Heart right ventricle (tissue), 16 donors: ENCODE measurements at regions not wholly inside any gene's neighbourhood (a gene's known extent, or its start where the extent isn't known, plus 50 kb on each side); places are given as distances from the start of the nearest gene placed in this dataset.

Experiments used
- ATAC-seq, 8 donors: fragments of 200-7000 bp; cut with Tn5 transposase; one replicate each; pipeline ENCODE4 v1.9.1; 2020; ENCODE audit warnings: mild to moderate bottlenecking in 8 of 8, moderate library complexity in 8 of 8, moderate number of reproducible peaks in 1 of 8
- DNase-seq, 2 donors: peaks; one replicate each; pipeline ENCODE4 v3.0.0-alpha.2; 2020
- H3K27ac ChIP-seq, 10 donors: fragments of 200-600 bp; sonication (generic) in 2 of 10; one replicate each; pipeline versions ENCODE4 v1.5.0 to v1.8.0; 2020 to 2022; ENCODE audit warnings: mild to moderate bottlenecking in 3 of 10
- H3K27me3 ChIP-seq, 7 donors: fragments of 200-600 bp; one replicate each; pipeline ENCODE4 v1.8.0; 2021 to 2022; ENCODE audit warnings: mild to moderate bottlenecking in 2 of 7
- H3K36me3 ChIP-seq, 9 donors: fragments of 200-600 bp; sonication (generic) in 1 of 9; one replicate each; pipeline versions ENCODE4 v1.5.0 to v1.8.0; 2020 to 2022; ENCODE audit warnings: mild to moderate bottlenecking in 2 of 9
- H3K4me1 ChIP-seq, 9 donors: fragments of 200-600 bp; sonication (generic) in 1 of 9; one replicate each; pipeline versions ENCODE4 v1.5.0 to v1.8.0; 2020 to 2022; ENCODE audit warnings: mild to moderate bottlenecking in 4 of 9
- H3K4me3 ChIP-seq, 10 donors: fragments of 200-600 bp; sonication (generic) in 2 of 10; one replicate each; pipeline versions ENCODE4 v1.5.0 to v1.8.0; 2020 to 2022; ENCODE audit warnings: mild to moderate bottlenecking in 7 of 10, moderate library complexity in 2 of 10
- H3K9me3 ChIP-seq, 11 donors: fragments of 200-600 bp in 10 of 11; sonication (generic) in 2 of 11; one replicate each; pipeline versions ENCODE4 v1.5.0 to v1.8.0; 2013 to 2022; ENCODE audit warnings: mild to moderate bottlenecking in 2 of 11, control low read depth in 1 of 11, moderate library complexity in 1 of 11
- CTCF ChIP-seq, 9 donors: fragments of 200-600 bp; sonication (generic) in 2 of 9; IDR thresholded peaks; one replicate each; pipeline versions ENCODE4 v1.5.0 to v1.8.0; 2021 to 2022; ENCODE audit warnings: antibody characterized with exemption in 9 of 9, mild to moderate bottlenecking in 5 of 9, moderate library complexity in 1 of 9
- WGBS, 2 donors: extraction: QIAGEN DNeasy Blood & Tissue Kit; methylation state at CpG; one replicate each; pipeline ENCODE4 v1.1.7; 2013; ENCODE audit warnings: inconsistent platforms in 1 of 2; 5-methylcytosine and 5-hydroxymethylcytosine counted together
- intact Hi-C, 10 donors: fragments of 100-400 bp; cut with DNase I; formaldehyde crosslinking; loops; one replicate each; pipeline versions ENCODE4 v1.11.1 to v1.14.2; 2022
- donor health status: Arrhythmogenic right ventricular cardiomyopathy.
- donor health status: ischemic (EF 13 %, LVEDD 7.1; RV severe dilation, severe dysfunction).
- donor health status: healthy with polysubstance abuse.
- donor health status: DM: no; HTN: yes; CAD: no.
- donor health status: DM: no; HTN: no; CAD: no.
- donor health status: ischemic (EF 25% LVEDD 6.9; RV normal size, moderate dysfunction).
- donor health status: ischemic (EF 25% LVEDD 5.7; RV mildly dilated, moderate dysfunction).
- donor health status: healthy.
- donor health status: DM: yes; HTN: yes; CAD: no.
- donor health status: Ischemic cardiomyopathy.
- donor health status: ischemic (EF 35%, LVEDD 5.7; RV mildly dilated, moderate dysfunction).
- donor health status: nonischemic (EF 11% LVEDD 7.7; RV severe dilation, severe dysfunction).
- donor health status: DM: yes; HTN: yes; CAD: no.
- donor health status: PGD.
- donor health status: ischemic (EF 29% LVEDD 5.4; RV normal size, mild dysfunction).
- donor health status: nonischemic (EF 23%, LVEDD 6.1; RV moderate dilation, normal function).

- intact Hi-C loops: no loop called here
- no peaks in the 10 kb centered on the region for H3K27me3 ChIP-seq
- H3K27ac ChIP-seq: no peak overlapping the region
- 71 to 75% methylated on average over 7 of the region's 7 CpGs for WGBS, 2 donors
- no peak overlapping the region for H3K4me3 ChIP-seq
- H3K9me3 ChIP-seq: no peaks in the 10 kb centered on the region
- no peaks in the 10 kb centered on the region for H3K4me1 ChIP-seq
- ATAC-seq (no peak), DNase-seq (no peak)
- TF ChIP-seq CTCF (IDR thresholded peaks at IDR 0.05): no peak
- no peaks in the 10 kb centered on the region for H3K36me3 ChIP-seq
Observed at GRCh38 chr6:98648211-98648914, 186.0 kb upstream of the POU3F2 start.

- Histone ChIP-seq H3K9me3 (no peaks in the 10 kb centered on the region), H3K4me3 (no peak overlapping the region), H3K27me3 (no peaks in the 10 kb centered on the region), H3K36me3 (no peaks in the 10 kb centered on the region), H3K27ac (no peak overlapping the region), H3K4me1 (no peaks in the 10 kb centered on the region)
- TF ChIP-seq CTCF (IDR thresholded peaks at IDR 0.05): no peak
- DNase-seq: no peak
- intact Hi-C loops: no loop called here
- 23 to 24% methylated on average over 3 of the region's 3 CpGs for WGBS, 2 donors
- ATAC-seq: no peak
Observed at GRCh38 chr6:98650941-98651340, 183.4 kb upstream of the POU3F2 start.

GRCh38 chr6:98653179-98653578, 181.2 kb upstream of the POU3F2 start:
- Histone ChIP-seq H3K9me3 (no peaks in the 10 kb centered on the region), H3K27me3 (no peaks in the 10 kb centered on the region), H3K36me3 (no peaks in the 10 kb centered on the region), H3K4me3 (no peak overlapping the region), H3K27ac (no peak overlapping the region), H3K4me1 (no peaks in the 10 kb centered on the region)
- no peak for ATAC-seq
- intact Hi-C loops: no loop called here
- 43 to 60% methylated on average over 2 of the region's 2 CpGs for WGBS, 2 donors
- no peak for DNase-seq
- TF ChIP-seq CTCF (IDR thresholded peaks at IDR 0.05): no peak

GRCh38 chr6:98657764-98658163, 176.6 kb upstream of the POU3F2 start:
- H3K4me1 ChIP-seq: no peaks in the 10 kb centered on the region
- ATAC-seq: no peak
- H3K27ac ChIP-seq: no peak overlapping the region
- intact Hi-C loops: no loop called here
- no peaks in the 10 kb centered on the region for H3K9me3 ChIP-seq
- H3K4me3 ChIP-seq: no peak overlapping the region
- H3K36me3 ChIP-seq: no peaks in the 10 kb centered on the region
- DNase-seq: no peak
- no peak for TF ChIP-seq CTCF (IDR thresholded peaks at IDR 0.05)
- no peaks in the 10 kb centered on the region for H3K27me3 ChIP-seq
- 49 to 54% methylated on average over 5 of the region's 5 CpGs for WGBS, 2 donors
